Left hindlimb (tissue), 1 donor: ENCODE measurements at regions not wholly inside any gene's neighbourhood (a gene's known extent, or its start where the extent isn't known, plus 50 kb on each side); places are given as distances from the start of the nearest gene placed in this dataset.

Experiments used
- DNase-seq: peaks from one replicate; pipeline ENCODE4 v3.0.0-alpha.2; 2018

DNA sequence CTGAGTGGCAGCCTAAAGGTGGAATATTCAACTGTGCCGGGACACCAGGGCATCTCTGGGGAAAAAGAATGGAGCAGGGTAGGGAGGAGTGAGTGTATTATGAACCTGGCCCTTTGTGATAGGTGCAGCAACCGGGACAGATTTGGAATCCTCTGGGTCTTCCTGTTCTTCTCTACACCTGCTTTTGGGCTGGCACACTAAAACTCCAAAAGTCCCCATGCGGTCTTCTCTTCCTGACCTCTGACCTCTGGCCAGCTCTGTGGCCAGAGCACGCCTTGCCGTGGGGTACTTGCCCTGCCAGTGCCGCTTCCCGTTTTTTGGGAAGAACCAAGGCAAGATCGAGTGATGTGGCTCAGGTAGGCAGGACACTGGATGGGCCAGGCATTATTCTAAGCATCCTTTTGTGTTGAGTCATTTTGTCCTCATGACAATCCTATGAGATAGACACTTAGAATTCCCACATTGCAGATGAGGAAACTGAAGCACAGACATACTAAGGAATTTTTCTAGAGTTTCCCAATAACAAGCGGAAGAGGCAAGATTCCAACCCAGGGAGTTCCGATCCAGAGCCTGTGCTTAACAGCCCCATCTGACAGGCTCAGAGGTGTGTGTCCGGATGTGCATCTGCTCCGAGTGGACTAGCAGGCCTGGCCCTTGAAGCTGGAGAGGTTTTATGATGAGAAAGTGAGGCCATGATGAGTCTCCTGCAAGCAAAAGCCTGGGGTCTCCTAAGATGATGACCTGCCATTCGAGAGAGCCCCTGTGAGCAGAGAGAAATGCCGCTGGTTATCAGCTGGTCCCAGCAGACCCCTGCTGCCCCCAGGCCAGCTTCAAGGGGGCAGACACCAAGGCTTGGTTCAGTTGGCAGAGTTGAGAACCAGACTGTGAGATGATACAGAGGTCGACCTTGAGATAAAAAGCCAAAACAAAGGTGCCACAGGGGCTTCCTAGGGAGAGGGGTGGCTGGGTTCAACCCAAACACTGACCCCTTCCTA lies 67.9 kb upstream of the ESRRB start:
- no peak for DNase-seq

DNA sequence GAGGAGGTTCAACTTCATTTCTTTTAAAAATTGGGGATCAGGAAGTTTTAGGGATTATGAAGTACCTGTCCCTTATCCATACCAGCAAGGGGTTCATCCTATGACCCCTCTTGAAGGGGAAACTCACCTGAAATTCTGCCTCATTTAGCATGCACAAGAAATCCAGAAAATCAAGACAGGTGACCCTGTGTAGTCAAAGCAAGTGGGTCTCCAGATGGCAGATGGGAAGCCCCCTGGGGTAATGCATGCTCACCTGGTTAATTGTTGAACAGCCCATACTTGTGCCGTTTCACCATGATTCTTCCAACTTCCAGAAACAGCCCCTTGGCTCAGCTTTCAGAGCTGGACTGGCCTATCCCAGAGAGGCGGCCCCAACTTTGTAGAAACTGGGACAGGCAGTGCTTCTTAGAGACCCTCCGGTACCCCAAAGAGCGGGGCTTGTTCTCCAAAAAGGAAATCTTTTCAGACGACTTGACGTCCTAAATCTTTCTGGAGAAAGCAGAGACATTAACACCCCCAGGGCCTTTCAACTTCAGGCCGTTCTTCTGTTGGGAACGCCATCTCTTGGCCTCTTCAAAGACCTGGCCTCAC lies 66.3 kb upstream of the ESRRB start:
- DNase-seq: no peak

DNA sequence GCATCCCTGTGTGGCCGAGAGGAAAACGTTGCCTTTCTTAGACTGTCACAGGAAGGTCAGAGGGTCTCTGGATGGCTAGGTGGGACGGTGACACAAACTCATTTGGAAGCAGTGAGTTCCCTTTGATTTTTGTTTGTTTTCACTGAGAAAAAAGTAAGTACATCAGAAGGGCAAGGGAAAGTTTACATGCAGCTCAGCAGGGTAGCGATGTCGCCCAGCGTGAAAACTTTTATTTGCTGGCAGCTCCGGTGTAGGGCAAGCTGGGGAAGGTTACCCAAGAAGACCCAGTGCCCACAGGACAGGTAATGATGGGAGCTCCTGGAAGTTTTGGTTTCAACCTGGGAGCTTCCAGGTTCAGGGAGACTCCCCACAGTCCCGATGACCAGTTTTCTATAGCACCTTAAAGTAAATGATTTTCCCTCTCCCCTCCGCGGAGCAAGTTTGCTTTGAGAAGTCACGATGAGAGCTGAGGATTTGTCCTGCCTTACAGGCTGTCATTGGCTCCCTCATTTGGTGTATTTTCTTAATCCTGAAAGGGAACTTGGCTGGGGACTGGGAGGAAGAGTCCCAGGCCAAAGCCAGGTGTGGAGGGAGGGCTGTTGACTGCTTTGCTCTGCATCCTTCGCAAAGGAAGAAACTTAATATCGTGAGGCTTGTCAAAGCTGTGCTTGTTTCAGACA lies 64.7 kb upstream of the ESRRB start:
- no peak for DNase-seq

DNA sequence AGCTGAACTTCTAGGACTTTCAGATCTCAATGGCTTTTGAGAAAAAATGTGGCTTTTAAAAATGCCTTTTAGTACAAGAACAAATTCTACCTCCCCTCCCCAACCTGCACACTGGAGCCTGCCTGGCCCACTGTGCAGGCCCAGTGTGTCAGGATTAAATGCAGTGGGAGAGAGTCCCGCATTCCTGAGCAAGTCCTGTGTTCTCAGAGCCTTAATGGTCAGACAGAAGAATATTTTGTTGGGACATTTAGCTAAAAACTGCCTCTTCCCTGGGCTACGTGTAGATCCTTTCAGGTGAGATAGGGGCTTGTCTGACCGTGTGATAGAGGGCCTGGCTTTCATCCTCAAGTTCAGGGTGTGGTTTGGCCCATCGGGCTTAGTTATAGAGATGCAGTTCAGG lies 63.1 kb upstream of the ESRRB start:
- no peak for DNase-seq

DNA sequence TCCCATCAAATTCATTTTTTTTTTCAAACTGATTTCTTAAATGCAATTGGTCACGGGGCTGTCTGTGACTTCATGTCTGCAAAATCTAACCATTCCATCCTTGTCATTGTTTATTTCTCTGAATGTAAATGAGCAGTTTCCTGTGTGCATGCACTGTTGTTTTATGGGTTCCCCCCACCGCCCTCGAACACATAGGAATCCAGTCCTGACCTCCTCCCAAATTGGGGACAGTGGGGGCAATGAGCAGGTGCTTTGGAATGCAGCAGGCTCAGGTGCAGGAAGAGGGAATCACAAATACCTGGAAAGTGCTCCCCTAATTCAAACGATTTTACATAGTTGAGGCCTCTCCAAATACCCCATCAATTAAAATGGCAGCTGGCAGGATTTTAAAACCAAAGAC lies 62.6 kb upstream of the ESRRB start:
- DNase-seq: no peak

DNA sequence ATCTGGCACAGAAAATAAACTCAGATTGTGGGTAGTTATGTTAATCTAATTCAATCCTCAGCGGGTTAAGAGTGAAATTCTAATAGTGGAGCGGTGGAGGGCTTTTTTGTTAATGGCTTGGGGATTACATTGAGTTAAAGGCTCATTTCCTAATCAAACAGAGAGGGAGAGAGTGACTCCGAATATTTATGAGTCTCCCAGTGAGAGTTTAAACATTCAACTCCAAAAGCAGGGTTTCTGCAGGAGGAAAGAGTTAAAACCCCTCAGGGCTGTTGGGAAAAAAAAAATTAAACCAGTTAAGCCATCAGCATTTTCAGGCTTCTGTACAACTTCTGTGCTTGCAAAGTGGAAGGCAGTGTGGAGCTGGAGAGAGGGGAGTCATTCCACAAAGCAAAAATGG lies 62.1 kb upstream of the ESRRB start:
- no peak for DNase-seq

DNA sequence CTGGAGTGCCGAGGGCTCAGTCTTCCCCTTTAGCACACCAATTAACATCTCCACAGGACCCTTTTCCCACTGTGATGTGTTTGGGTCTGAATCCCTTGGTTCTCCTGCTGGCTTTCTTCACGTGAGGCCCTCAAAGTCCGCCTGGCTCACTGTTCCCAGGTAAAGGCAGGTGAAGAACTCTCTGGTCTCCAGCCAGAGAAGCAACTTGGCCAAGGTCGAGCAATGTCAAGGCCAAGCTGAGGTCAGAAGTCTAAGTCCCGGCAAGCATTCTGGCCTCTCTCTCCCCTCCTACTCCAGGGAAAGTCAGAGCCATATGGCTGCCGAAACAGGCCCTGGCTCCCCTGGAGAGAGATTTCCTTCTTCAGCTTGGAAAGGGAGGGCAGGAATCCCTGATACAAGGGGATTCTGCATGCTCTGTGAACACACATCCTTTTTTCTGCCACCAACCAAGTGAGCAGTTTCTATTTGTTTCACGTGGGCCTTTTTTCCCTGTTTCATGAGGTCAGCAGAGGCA lies 61.4 kb upstream of the ESRRB start:
- DNase-seq: no peak

DNA sequence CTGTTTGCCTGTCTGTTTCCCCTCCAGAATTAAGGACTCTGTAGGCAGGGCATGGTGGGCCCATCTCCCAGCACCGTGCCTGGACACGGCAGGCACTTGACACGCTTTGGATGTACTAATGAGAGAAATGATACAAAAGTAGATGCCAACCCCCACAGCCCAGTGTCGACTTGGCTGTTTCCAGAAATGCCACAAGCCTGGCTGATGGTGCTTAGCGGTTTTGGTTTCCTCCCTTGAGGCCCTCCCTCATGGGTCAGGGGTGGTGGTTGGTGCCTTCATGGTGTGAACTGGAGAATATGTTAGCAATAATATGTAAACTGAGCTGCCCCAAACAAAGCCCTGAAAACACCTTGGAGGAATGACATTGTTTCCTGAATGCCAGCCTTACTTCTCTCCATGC lies 55.5 kb upstream of the ESRRB start:
- no peak for DNase-seq

DNA sequence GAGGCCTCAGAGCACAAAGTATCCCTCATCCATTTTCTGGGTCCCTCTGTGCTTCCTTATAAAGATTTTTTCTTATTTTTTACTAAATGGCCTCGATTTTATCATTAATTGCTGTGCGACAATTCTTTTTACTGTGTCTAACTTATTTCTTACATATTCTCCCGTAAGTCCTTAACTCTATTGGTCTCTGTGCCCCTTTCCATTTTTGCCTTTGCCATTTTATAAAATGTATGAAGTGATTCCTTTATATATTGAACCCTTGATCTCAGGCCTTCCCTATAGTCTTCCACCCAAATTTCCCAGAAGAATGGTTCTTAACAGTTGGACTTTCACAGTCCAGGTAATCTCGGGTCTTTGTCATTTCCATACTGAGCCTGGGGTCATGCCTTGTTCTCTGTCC lies 55.0 kb upstream of the ESRRB start:
- no peak for DNase-seq

DNA sequence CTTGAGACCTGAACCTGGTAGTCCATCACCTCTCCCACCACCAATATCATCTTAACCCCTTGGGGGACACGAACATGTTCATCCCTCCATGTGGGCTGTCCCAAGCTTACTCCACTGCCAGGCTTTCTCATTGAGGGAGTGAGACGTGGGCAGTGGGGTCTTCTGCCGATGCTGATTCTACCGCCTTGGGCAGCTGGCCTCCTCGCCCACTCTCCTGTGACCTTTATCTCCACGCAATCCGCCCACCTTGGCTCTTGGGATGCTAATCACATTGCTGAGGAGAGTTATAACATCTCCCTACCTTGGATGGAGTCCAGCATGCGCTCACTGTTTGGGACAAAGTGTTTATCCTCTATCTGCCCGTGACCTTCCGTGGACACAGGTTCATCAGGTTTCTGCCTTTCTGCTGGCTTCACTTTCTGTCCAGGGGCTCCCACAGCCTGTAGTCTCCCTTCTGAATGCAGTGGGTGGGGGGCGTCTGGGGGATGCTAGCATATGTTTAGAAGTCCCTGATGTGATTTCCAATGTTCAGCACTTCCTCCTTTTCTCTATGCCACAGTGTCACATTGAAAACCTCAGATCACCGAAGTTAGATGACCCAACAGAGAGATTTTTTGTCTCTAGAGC lies 53.2 kb upstream of the ESRRB start:
- DNase-seq: no peak

DNA sequence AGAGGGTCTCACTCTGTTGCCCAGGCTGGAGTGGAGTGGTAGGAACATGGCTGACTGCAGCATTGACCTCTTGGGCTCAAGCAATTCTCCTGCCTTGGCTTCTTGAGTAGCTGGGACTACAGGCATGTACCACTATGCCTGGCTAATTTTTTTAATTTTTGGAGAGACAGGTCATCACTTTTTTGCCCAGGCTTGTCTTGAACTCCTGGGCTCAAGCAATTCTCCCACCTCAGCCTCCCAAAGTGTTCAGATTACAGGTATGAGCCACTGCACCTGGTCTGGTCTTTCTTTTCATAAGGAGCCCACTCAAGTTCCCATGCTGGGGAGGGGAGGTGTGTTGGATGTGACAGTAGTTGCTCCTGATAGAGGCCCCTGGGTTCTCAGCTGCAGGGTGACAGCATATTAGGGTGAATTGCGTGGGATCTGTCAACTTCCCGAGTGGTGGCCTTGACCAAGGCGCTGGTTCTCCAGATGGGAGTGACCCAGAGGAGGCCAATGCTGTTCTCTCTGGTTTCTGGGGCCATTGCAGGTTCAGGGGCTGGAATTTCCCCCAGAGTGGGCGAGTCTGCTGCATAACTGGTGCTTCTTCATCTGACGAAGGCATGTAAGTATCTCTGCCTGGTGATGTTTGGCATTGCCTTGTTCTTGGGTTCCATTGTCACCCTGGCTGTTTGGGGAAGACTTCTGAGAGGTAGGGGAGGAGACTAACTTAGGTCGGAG lies 52.4 kb upstream of the ESRRB start:
- DNase-seq: no peak

DNA sequence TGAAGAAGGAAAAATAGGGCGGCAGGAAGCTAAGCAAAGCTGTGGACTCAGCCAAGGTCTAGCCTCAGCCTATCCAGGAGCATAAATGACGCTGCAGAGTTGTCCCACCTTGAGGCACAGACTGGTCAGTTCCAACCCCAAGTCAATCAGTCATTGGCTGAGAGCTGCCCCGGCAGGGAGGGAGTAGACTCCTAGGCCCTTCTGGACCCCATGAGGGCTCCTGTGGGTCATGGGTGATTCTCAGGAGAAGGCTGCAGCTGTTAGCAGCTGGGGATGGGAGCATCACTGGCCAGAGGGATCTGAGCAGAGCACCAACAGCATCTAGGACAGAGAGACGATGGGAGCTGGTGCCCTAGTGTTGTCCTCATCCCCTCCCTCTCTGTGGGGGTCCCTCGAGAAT lies 51.8 kb upstream of the ESRRB start:
- DNase-seq: no peak
